Choroid plexus epithelial cell (primary cell): ENCODE measurements at regions not wholly inside any gene's neighbourhood (a gene's known extent, or its start where the extent isn't known, plus 50 kb on each side); places are given as distances from the start of the nearest gene placed in this dataset.

ENCODE experiments used
- DNase-seq: peaks from one replicate; pipeline ENCODE4 v3.0.0-alpha.2; 2010; ENCODE audit warnings: low read depth
- H3K4me3 ChIP-seq: 2 replicates; pipeline ENCODE4 v1.5.1; 2011; ENCODE audit warnings: low read depth, mild to moderate bottlenecking, control low read depth, low read length, moderate library complexity
- CTCF ChIP-seq: conservative IDR thresholded peaks from 2 replicates; pipeline ENCODE4 v1.5.1; 2011; ENCODE audit warnings: low read depth, mild to moderate bottlenecking, control low read depth, inconsistent platforms, low read length, moderate library complexity

GRCh38 chr5:163622799-163623198 is 117.4 kb downstream of the MAT2B start:
- TF ChIP-seq CTCF: no peak
- DNase-seq: no peak
- H3K4me3 ChIP-seq: no peak overlapping the region

GRCh38 chr5:163623524-163623923 is 118.1 kb downstream of the MAT2B start:
- no peak for DNase-seq
- TF ChIP-seq CTCF: no peak
- H3K4me3 ChIP-seq: no peak overlapping the region

- no peak for TF ChIP-seq CTCF
- no peak overlapping the region for H3K4me3 ChIP-seq
- DNase-seq: no peak
Measured at GRCh38 chr5:163623986-163624385, 118.6 kb downstream of the MAT2B start.

GRCh38 chr5:163624431-163624830 is 119.0 kb downstream of the MAT2B start:
- no peak overlapping the region for H3K4me3 ChIP-seq
- no peak for DNase-seq
- no peak for TF ChIP-seq CTCF

- H3K4me3 ChIP-seq: no peak overlapping the region
- TF ChIP-seq CTCF: no peak
- no peak for DNase-seq
Measured at GRCh38 chr5:163626904-163627434, 121.5 kb downstream of the MAT2B start.

- no peak for TF ChIP-seq CTCF
- no peak for DNase-seq
- no peak overlapping the region for H3K4me3 ChIP-seq
Measured at GRCh38 chr5:163631856-163632255, 126.4 kb downstream of the MAT2B start.

- TF ChIP-seq CTCF: no peak
- DNase-seq: no peak
- no peak overlapping the region for H3K4me3 ChIP-seq
Measured at GRCh38 chr5:163633926-163634460, 128.6 kb downstream of the MAT2B start.
